ENCODE measurements at regions not wholly inside any gene's neighbourhood (a gene's known extent, or its start where the extent isn't known, plus 50 kb on each side); places are given as distances from the start of the nearest gene placed in this dataset.

GRCh38 chr7:79711660-79712059, 258.2 kb upstream of the MAGI2 start:
- no peak for TF ChIP-seq CTCF (conservative IDR thresholded peaks at IDR 0.05; ENCODE audit: low read depth, low read length)
- DNase-seq (ENCODE audit: low read depth), result no peak
- no peak overlapping the region for H3K4me3 ChIP-seq (ENCODE audit: low read depth, low read length)

- no peak for TF ChIP-seq CTCF (conservative IDR thresholded peaks at IDR 0.05; ENCODE audit: low read depth, low read length)
- no peak for DNase-seq (ENCODE audit: low read depth)
- no peak overlapping the region for H3K4me3 ChIP-seq (ENCODE audit: low read depth, low read length)
Measured at GRCh38 chr7:79709574-79710409, 256.3 kb upstream of the MAGI2 start.

GRCh38 chr7:79702116-79702515, 248.6 kb upstream of the MAGI2 start:
- H3K4me3 ChIP-seq (ENCODE audit: low read depth, low read length), result no peak overlapping the region
- no peak for DNase-seq (ENCODE audit: low read depth)
- TF ChIP-seq CTCF (conservative IDR thresholded peaks at IDR 0.05; ENCODE audit: low read depth, low read length), result no peak

- H3K4me3 ChIP-seq (ENCODE audit: low read depth, low read length), result no peak overlapping the region
- TF ChIP-seq CTCF (conservative IDR thresholded peaks at IDR 0.05; ENCODE audit: low read depth, low read length), result no peak
- DNase-seq (ENCODE audit: low read depth), result peak; percentile 77
Measured at GRCh38 chr7:79692015-79692414, 238.5 kb upstream of the MAGI2 start.

- TF ChIP-seq CTCF (conservative IDR thresholded peaks at IDR 0.05; ENCODE audit: low read depth, low read length), result no peak
- H3K4me3 ChIP-seq (ENCODE audit: low read depth, low read length), result no peak overlapping the region
- DNase-seq (ENCODE audit: low read depth), result no peak
Measured at GRCh38 chr7:79691074-79691473, 237.6 kb upstream of the MAGI2 start.

- TF ChIP-seq CTCF (conservative IDR thresholded peaks at IDR 0.05; ENCODE audit: low read depth, low read length), result no peak
- H3K4me3 ChIP-seq (ENCODE audit: low read depth, low read length), result no peak overlapping the region
- DNase-seq (ENCODE audit: low read depth), result no peak
Measured at GRCh38 chr7:79684384-79684783, 230.9 kb upstream of the MAGI2 start.

- no peak for DNase-seq (ENCODE audit: low read depth)
- TF ChIP-seq CTCF (conservative IDR thresholded peaks at IDR 0.05; ENCODE audit: low read depth, low read length), result no peak
Measured at GRCh38 chr7:79683916-79684315, 230.4 kb upstream of the MAGI2 start.

More at GRCh38 chr7:79683916-79684315, 230.4 kb upstream of the MAGI2 start:
- H3K4me3 ChIP-seq (ENCODE audit: low read depth, low read length), result no peak overlapping the region
